ENCODE measurements at regions not wholly inside any gene's neighbourhood (a gene's known extent, or its start where the extent isn't known, plus 50 kb on each side); places are given as distances from the start of the nearest gene placed in this dataset.

GRCh38 chr4:52199574-52200338 is 148.7 kb downstream of the SPATA18 start:
- TF ChIP-seq POLR2A (IDR thresholded peaks at IDR 0.05), result no peak
- TF ChIP-seq, protein P1, sequence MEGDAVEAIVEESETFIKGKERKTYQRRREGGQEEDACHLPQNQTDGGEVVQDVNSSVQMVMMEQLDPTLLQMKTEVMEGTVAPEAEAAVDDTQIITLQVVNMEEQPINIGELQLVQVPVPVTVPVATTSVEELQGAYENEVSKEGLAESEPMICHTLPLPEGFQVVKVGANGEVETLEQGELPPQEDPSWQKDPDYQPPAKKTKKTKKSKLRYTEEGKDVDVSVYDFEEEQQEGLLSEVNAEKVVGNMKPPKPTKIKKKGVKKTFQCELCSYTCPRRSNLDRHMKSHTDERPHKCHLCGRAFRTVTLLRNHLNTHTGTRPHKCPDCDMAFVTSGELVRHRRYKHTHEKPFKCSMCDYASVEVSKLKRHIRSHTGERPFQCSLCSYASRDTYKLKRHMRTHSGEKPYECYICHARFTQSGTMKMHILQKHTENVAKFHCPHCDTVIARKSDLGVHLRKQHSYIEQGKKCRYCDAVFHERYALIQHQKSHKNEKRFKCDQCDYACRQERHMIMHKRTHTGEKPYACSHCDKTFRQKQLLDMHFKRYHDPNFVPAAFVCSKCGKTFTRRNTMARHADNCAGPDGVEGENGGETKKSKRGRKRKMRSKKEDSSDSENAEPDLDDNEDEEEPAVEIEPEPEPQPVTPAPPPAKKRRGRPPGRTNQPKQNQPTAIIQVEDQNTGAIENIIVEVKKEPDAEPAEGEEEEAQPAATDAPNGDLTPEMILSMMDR (IDR thresholded peaks at IDR 0.05 in 4 of 5, conservative IDR thresholded peaks at IDR 0.05 in 1 of 5), result no peak
